ENCODE measurements at regions not wholly inside any gene's neighbourhood (a gene's known extent, or its start where the extent isn't known, plus 50 kb on each side); places are given as distances from the start of the nearest gene placed in this dataset.

DNA sequence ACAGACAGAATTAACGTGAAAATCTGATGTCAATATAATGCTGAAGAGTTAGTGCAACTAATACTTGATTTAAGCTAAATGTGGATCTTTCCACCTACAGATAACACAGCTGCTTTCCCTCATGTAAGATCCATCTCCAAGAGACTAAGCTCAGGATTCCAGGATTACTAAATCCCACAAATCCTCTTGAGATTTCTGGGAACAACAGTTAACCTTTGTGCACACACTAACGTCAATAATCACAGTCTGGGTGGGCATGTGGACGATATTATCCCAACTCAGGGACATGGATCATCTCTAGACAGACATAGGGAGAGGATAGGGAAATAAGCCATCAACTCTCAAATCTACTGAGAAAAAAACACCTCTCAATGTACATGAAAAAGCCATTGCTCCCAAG, 432.6 kb downstream of the SATB2 start:
- no peaks in the 10 kb centered on the region for H3K4me1 ChIP-seq
- peaks cover 4% of the 10 kb centered on the region for H3K9me3 ChIP-seq
- 76% methylated on average over 3 of the region's 3 CpGs for WGBS
- DNase-seq (ENCODE audit: low spot score in 2 of 2) = no peak
- no peaks in the 10 kb centered on the region for H3K36me3 ChIP-seq
- TF ChIP-seq EP300 (IDR thresholded peaks at IDR 0.05) (no peak), POLR2AphosphoS5 (IDR thresholded peaks at IDR 0.05) (no peak)
- TF ChIP-seq, protein P1, sequence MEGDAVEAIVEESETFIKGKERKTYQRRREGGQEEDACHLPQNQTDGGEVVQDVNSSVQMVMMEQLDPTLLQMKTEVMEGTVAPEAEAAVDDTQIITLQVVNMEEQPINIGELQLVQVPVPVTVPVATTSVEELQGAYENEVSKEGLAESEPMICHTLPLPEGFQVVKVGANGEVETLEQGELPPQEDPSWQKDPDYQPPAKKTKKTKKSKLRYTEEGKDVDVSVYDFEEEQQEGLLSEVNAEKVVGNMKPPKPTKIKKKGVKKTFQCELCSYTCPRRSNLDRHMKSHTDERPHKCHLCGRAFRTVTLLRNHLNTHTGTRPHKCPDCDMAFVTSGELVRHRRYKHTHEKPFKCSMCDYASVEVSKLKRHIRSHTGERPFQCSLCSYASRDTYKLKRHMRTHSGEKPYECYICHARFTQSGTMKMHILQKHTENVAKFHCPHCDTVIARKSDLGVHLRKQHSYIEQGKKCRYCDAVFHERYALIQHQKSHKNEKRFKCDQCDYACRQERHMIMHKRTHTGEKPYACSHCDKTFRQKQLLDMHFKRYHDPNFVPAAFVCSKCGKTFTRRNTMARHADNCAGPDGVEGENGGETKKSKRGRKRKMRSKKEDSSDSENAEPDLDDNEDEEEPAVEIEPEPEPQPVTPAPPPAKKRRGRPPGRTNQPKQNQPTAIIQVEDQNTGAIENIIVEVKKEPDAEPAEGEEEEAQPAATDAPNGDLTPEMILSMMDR (IDR thresholded peaks at IDR 0.05) = no peak
- no peak overlapping the region for H3K4me3 ChIP-seq
- no peak overlapping the region for H3K27ac ChIP-seq
- no peaks in the 10 kb centered on the region for H3K27me3 ChIP-seq

GRCh38 chr2:199024224-199024623, 433.5 kb downstream of the SATB2 start:
- H3K9me3 ChIP-seq = no peaks in the 10 kb centered on the region
- H3K27me3 ChIP-seq = no peaks in the 10 kb centered on the region
- no peak overlapping the region for H3K4me3 ChIP-seq
- no peak for DNase-seq (ENCODE audit: low spot score in 2 of 2)
- TF ChIP-seq POLR2AphosphoS5 (IDR thresholded peaks at IDR 0.05) (no peak), EP300 (IDR thresholded peaks at IDR 0.05) (no peak), POLR2A (IDR thresholded peaks at IDR 0.05) (no peak)
- TF ChIP-seq, protein P1 (IDR thresholded peaks at IDR 0.05) = no peak
- H3K4me1 ChIP-seq = no peaks in the 10 kb centered on the region
- H3K27ac ChIP-seq = no peak overlapping the region
- H3K36me3 ChIP-seq = no peaks in the 10 kb centered on the region

- no peak for TF ChIP-seq POLR2A (IDR thresholded peaks at IDR 0.05)
- TF ChIP-seq, protein P1 (IDR thresholded peaks at IDR 0.05) = peak in 1 of 2 donors; percentile 8
- 28% methylated on average over 4 of the region's 4 CpGs for WGBS
- Histone ChIP-seq H3K4me1 (no peaks in the 10 kb centered on the region), H3K27me3 (no peaks in the 10 kb centered on the region), H3K4me3 (no peak overlapping the region), H3K27ac (no peak overlapping the region), H3K9me3 (no peaks in the 10 kb centered on the region), H3K36me3 (no peaks in the 10 kb centered on the region)
- DNase-seq (ENCODE audit: low spot score in 2 of 2) = no peak
These were observed 437.7 kb downstream of the SATB2 start for GRCh38 chr2:199019898-199020507.

GRCh38 chr2:199018826-199019225, 438.9 kb downstream of the SATB2 start:
- Histone ChIP-seq H3K27ac (no peak overlapping the region), H3K36me3 (no peaks in the 10 kb centered on the region), H3K27me3 (no peaks in the 10 kb centered on the region), H3K4me1 (no peaks in the 10 kb centered on the region), H3K4me3 (no peak overlapping the region), H3K9me3 (no peaks in the 10 kb centered on the region)
- DNase-seq (ENCODE audit: low spot score in 2 of 2) = no peak
- 0% methylated on average over 1 of the region's 1 CpG for WGBS
- TF ChIP-seq POLR2AphosphoS5 (IDR thresholded peaks at IDR 0.05) (no peak), EP300 (IDR thresholded peaks at IDR 0.05) (no peak), POLR2A (IDR thresholded peaks at IDR 0.05) (no peak)
- TF ChIP-seq, protein P1 (IDR thresholded peaks at IDR 0.05) = no peak

- Histone ChIP-seq H3K4me3 (no peak overlapping the region), H3K36me3 (no peaks in the 10 kb centered on the region), H3K9me3 (peaks cover 9% of the 10 kb centered on the region), H3K27me3 (no peaks in the 10 kb centered on the region), H3K27ac (no peak overlapping the region), H3K4me1 (no peaks in the 10 kb centered on the region)
- DNase-seq (ENCODE audit: low spot score in 2 of 2) = no peak
- no peak for TF ChIP-seq POLR2A (IDR thresholded peaks at IDR 0.05)
- TF ChIP-seq, protein P1 (IDR thresholded peaks at IDR 0.05) = no peak
- TF ChIP-seq POLR2AphosphoS5 (IDR thresholded peaks at IDR 0.05) = no peak
- TF ChIP-seq EP300 (IDR thresholded peaks at IDR 0.05) = no peak
These were observed 442.7 kb downstream of the SATB2 start for GRCh38 chr2:199015072-199015471.

All from suprapubic skin (tissue), 4 donors.